ENCODE measurements at regions not wholly inside any gene's neighbourhood (a gene's known extent, or its start where the extent isn't known, plus 50 kb on each side); places are given as distances from the start of the nearest gene placed in this dataset.

DNA sequence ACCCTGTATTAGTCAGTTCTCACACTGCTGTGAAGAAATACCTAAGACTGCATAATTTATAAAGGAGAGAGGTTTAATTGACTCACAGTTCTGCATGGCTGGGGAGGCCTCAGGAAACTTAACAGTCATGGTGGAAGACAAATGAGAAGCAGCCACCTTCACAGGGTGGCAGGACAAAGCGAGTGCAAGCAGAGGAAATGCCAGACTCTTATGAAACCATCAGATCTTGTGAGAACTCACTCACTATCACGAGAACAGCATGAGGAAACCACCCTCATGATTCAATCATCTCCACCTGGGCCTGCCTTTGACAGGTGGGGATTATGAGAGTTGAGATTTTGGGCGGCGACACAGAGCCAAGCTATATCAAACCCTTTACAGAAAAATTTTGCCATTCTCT lies 722.4 kb downstream of the RAB28 start (continued):
- TF ChIP-seq, protein P1, sequence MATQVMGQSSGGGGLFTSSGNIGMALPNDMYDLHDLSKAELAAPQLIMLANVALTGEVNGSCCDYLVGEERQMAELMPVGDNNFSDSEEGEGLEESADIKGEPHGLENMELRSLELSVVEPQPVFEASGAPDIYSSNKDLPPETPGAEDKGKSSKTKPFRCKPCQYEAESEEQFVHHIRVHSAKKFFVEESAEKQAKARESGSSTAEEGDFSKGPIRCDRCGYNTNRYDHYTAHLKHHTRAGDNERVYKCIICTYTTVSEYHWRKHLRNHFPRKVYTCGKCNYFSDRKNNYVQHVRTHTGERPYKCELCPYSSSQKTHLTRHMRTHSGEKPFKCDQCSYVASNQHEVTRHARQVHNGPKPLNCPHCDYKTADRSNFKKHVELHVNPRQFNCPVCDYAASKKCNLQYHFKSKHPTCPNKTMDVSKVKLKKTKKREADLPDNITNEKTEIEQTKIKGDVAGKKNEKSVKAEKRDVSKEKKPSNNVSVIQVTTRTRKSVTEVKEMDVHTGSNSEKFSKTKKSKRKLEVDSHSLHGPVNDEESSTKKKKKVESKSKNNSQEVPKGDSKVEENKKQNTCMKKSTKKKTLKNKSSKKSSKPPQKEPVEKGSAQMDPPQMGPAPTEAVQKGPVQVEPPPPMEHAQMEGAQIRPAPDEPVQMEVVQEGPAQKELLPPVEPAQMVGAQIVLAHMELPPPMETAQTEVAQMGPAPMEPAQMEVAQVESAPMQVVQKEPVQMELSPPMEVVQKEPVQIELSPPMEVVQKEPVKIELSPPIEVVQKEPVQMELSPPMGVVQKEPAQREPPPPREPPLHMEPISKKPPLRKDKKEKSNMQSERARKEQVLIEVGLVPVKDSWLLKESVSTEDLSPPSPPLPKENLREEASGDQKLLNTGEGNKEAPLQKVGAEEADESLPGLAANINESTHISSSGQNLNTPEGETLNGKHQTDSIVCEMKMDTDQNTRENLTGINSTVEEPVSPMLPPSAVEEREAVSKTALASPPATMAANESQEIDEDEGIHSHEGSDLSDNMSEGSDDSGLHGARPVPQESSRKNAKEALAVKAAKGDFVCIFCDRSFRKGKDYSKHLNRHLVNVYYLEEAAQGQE (IDR thresholded peaks at IDR 0.05; ENCODE audit: unreplicated experiment) = no peak
- no peak for TF ChIP-seq STAT1 (IDR thresholded peaks at IDR 0.05; ENCODE audit: unreplicated experiment)

DNA sequence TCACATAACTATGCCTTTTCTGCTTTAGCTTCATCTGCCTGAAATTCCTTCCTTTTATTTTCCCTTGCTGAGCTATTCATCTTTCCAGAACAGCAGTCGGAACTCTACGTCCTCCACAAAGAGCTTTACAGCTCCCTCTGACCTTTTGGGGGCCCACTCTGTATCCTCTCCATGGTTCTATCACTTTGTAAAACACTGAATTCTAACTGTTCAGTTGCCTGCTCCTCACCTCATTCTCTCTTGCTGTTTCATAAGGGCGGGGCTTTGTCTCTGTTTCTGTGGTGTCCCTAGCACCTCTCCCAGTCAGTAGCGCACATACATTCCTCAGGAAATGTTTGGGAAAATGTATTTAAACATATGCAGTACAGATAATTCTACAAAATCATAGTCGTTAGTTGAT lies 737.0 kb downstream of the RAB28 start:
- Mint-ChIP-seq H3K4me3 (no peak overlapping the region), H3K27me3 (ENCODE audit: insufficient read depth, low read depth, poor library complexity) (no peaks in the 10 kb centered on the region), H3K4me1 (no peaks in the 10 kb centered on the region), H3K9me3 (peaks cover 13% of the 10 kb centered on the region), H3K27ac (no peak overlapping the region), H3K36me3 (ENCODE audit: low read depth) (peaks cover 4% of the 10 kb centered on the region; the same call in 1 of the 3 replicates)
- Histone ChIP-seq H4K20me1 (replicated peaks; ENCODE audit: insufficient read depth) (no peaks in the 10 kb centered on the region), H3K79me2 (replicated peaks; ENCODE audit: insufficient read depth) (no peaks in the 10 kb centered on the region), H2AFZ (no peak overlapping the region), H3K27me3 (ENCODE audit: insufficient read depth) (no peaks in the 10 kb centered on the region), H3K4me1 (ENCODE audit: insufficient read depth) (no peaks in the 10 kb centered on the region), H3K27ac (ENCODE audit: low read depth) (no peak overlapping the region), H3K4me3 (no peak overlapping the region), H3F3A (replicated peaks; ENCODE audit: low read depth) (no peaks in the 10 kb centered on the region), H3K36me3 (ENCODE audit: insufficient read depth) (no peaks in the 10 kb centered on the region), H3K9me2 (ENCODE audit: insufficient read depth) (no peaks in the 10 kb centered on the region), H3K4me2 (no peak overlapping the region)
- no peak for DNase-seq (ENCODE audit: low spot score)
- no peak for ATAC-seq
- TF ChIP-seq, protein P2, sequence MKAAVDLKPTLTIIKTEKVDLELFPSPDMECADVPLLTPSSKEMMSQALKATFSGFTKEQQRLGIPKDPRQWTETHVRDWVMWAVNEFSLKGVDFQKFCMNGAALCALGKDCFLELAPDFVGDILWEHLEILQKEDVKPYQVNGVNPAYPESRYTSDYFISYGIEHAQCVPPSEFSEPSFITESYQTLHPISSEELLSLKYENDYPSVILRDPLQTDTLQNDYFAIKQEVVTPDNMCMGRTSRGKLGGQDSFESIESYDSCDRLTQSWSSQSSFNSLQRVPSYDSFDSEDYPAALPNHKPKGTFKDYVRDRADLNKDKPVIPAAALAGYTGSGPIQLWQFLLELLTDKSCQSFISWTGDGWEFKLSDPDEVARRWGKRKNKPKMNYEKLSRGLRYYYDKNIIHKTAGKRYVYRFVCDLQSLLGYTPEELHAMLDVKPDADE (IDR thresholded peaks at IDR 0.05) = no peak
- TF ChIP-seq ZNF331 (CRISPR knock-in tag; IDR thresholded peaks at IDR 0.05; ENCODE audit: low read depth) (no peak), EZH2phosphoT487 (IDR thresholded peaks at IDR 0.05; ENCODE audit: unreplicated experiment) (no peak), CREB1 (CRISPR knock-in tag; IDR thresholded peaks at IDR 0.05; ENCODE audit: low read depth) (no peak), ZNF114 (CRISPR knock-in tag; IDR thresholded peaks at IDR 0.05) (no peak), POLR2AphosphoS5 (IDR thresholded peaks at IDR 0.05; ENCODE audit: low read depth) (no peak), STAT1 (IDR thresholded peaks at IDR 0.05; ENCODE audit: unreplicated experiment) (no peak), JUNB (IDR thresholded peaks at IDR 0.05; ENCODE audit: unreplicated experiment) (no peak)
- TF ChIP-seq, protein P3, sequence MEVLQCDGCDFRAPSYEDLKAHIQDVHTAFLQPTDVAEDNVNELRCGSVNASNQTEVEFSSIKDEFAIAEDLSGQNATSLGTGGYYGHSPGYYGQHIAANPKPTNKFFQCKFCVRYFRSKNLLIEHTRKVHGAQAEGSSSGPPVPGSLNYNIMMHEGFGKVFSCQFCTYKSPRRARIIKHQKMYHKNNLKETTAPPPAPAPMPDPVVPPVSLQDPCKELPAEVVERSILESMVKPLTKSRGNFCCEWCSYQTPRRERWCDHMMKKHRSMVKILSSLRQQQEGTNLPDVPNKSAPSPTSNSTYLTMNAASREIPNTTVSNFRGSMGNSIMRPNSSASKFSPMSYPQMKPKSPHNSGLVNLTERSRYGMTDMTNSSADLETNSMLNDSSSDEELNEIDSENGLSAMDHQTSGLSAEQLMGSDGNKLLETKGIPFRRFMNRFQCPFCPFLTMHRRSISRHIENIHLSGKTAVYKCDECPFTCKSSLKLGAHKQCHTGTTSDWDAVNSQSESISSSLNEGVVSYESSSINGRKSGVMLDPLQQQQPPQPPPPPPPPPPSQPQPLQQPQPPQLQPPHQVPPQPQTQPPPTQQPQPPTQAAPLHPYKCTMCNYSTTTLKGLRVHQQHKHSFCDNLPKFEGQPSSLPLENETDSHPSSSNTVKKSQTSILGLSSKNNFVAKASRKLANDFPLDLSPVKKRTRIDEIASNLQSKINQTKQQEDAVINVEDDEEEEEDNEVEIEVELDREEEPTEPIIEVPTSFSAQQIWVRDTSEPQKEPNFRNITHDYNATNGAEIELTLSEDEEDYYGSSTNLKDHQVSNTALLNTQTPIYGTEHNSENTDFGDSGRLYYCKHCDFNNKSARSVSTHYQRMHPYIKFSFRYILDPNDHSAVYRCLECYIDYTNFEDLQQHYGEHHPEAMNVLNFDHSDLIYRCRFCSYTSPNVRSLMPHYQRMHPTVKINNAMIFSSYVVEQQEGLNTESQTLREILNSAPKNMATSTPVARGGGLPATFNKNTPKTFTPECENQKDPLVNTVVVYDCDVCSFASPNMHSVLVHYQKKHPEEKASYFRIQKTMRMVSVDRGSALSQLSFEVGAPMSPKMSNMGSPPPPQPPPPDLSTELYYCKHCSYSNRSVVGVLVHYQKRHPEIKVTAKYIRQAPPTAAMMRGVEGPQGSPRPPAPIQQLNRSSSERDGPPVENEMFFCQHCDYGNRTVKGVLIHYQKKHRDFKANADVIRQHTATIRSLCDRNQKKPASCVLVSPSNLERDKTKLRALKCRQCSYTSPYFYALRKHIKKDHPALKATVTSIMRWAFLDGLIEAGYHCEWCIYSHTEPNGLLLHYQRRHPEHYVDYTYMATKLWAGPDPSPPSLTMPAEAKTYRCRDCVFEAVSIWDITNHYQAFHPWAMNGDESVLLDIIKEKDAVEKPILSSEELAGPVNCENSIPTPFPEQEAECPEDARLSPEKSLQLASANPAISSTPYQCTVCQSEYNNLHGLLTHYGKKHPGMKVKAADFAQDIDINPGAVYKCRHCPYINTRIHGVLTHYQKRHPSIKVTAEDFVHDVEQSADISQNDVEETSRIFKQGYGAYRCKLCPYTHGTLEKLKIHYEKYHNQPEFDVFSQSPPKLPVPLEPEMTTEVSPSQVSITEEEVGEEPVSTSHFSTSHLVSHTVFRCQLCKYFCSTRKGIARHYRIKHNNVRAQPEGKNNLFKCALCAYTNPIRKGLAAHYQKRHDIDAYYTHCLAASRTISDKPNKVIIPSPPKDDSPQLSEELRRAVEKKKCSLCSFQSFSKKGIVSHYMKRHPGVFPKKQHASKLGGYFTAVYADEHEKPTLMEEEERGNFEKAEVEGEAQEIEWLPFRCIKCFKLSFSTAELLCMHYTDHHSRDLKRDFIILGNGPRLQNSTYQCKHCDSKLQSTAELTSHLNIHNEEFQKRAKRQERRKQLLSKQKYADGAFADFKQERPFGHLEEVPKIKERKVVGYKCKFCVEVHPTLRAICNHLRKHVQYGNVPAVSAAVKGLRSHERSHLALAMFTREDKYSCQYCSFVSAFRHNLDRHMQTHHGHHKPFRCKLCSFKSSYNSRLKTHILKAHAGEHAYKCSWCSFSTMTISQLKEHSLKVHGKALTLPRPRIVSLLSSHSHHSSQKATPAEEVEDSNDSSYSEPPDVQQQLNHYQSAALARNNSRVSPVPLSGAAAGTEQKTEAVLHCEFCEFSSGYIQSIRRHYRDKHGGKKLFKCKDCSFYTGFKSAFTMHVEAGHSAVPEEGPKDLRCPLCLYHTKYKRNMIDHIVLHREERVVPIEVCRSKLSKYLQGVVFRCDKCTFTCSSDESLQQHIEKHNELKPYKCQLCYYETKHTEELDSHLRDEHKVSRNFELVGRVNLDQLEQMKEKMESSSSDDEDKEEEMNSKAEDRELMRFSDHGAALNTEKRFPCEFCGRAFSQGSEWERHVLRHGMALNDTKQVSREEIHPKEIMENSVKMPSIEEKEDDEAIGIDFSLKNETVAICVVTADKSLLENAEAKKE (CRISPR knock-in tag; IDR thresholded peaks at IDR 0.05) = no peak
- TF ChIP-seq, protein P4, sequence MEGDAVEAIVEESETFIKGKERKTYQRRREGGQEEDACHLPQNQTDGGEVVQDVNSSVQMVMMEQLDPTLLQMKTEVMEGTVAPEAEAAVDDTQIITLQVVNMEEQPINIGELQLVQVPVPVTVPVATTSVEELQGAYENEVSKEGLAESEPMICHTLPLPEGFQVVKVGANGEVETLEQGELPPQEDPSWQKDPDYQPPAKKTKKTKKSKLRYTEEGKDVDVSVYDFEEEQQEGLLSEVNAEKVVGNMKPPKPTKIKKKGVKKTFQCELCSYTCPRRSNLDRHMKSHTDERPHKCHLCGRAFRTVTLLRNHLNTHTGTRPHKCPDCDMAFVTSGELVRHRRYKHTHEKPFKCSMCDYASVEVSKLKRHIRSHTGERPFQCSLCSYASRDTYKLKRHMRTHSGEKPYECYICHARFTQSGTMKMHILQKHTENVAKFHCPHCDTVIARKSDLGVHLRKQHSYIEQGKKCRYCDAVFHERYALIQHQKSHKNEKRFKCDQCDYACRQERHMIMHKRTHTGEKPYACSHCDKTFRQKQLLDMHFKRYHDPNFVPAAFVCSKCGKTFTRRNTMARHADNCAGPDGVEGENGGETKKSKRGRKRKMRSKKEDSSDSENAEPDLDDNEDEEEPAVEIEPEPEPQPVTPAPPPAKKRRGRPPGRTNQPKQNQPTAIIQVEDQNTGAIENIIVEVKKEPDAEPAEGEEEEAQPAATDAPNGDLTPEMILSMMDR (conservative IDR thresholded peaks at IDR 0.05; ENCODE audit: low read depth in 2 of 2) = no peak
